CD4-positive, alpha-beta T cell (primary cell): ENCODE measurements at regions not wholly inside any gene's neighbourhood (a gene's known extent, or its start where the extent isn't known, plus 50 kb on each side); places are given as distances from the start of the nearest gene placed in this dataset.

Source experiments
- ATAC-seq: fragments of 200-7000 bp; cut with Tn5 transposase; one replicate; pipeline ENCODE4 v1.10.0; 2022; ENCODE audit warnings: mild to moderate bottlenecking; ENCODE audit not compliant: poor library complexity
- CTCF ChIA-PET: fragments of 350-600 bp; sonication (Branson Sonifier 250); formaldehyde crosslinking; loops from one replicate; lab custom pipeline; 2021; ENCODE audit warnings: antibody characterized with exemption, inconsistent platforms; lab: Charles Lee
- POLR2A ChIA-PET: fragments of 350-600 bp; sonication (Branson Sonifier 250); formaldehyde crosslinking; loops from one replicate; lab custom pipeline; 2021; ENCODE audit warnings: antibody characterized with exemption, inconsistent platforms; lab: Charles Lee
- DNase-seq, 14 experiments: peaks; one replicate each; pipeline ENCODE4 v3.0.0-alpha.2; 2013 to 2020; ENCODE audit warnings: mixed read lengths in 2 of 14
- H3K27ac ChIP-seq, 2 donors: one replicate each; pipeline versions ENCODE4 v1.5.1 to v1.7.0; 2013; ENCODE audit warnings: low read length in 2 of 2, low read depth in 1 of 2, mild to moderate bottlenecking in 1 of 2
- H3K27me3 ChIP-seq, 2 experiments: 1 replicate in 1 of 2; 2 replicates in 1 of 2; pipeline versions ENCODE4 v1.6.1 to v1.7.0; 2013; ENCODE audit warnings: low read length in 2 of 2, control low read depth in 1 of 2, mild to moderate bottlenecking in 1 of 2, moderate library complexity in 1 of 2; ENCODE audit not compliant: insufficient read depth in 2 of 2, control insufficient read depth in 1 of 2
- H3K36me3 ChIP-seq: one replicate; pipeline ENCODE4 v1.6.1; 2013; ENCODE audit warnings: low read length, control low read depth; ENCODE audit not compliant: insufficient read depth
- H3K4me1 ChIP-seq: one replicate; pipeline ENCODE4 v1.6.1; 2013; ENCODE audit warnings: low read length, control low read depth; ENCODE audit not compliant: insufficient read depth
- H3K4me3 ChIP-seq: one replicate; pipeline ENCODE4 v1.5.1; 2013; ENCODE audit warnings: mild to moderate bottlenecking, low read length, moderate library complexity
- H3K9me3 ChIP-seq, 2 experiments: 1 replicate in 1 of 2; 2 replicates in 1 of 2; pipeline versions ENCODE4 v1.6.1 to v1.7.0; 2013; ENCODE audit warnings: low read length in 2 of 2, mild to moderate bottlenecking in 2 of 2, control low read depth in 1 of 2, moderate library complexity in 1 of 2; ENCODE audit not compliant: control insufficient read depth in 1 of 2, insufficient read depth in 1 of 2
- H3K27ac Mint-ChIP-seq: one replicate; pipeline ENCODE4 v1.8.0; 2020; ENCODE audit warnings: mixed read lengths
- H3K27me3 Mint-ChIP-seq: one replicate; pipeline ENCODE4 v1.8.0; 2021; ENCODE audit warnings: mixed read lengths
- H3K36me3 Mint-ChIP-seq: one replicate; pipeline ENCODE4 v1.8.0; 2021; ENCODE audit warnings: low read depth, mixed read lengths
- H3K4me1 Mint-ChIP-seq: one replicate; pipeline ENCODE4 v1.8.0; 2021; ENCODE audit warnings: low read depth, mixed read lengths
- H3K4me3 Mint-ChIP-seq: one replicate; pipeline ENCODE4 v1.8.0; 2020; ENCODE audit warnings: mild to moderate bottlenecking, mixed read lengths
- H3K9me3 Mint-ChIP-seq: one replicate; pipeline ENCODE4 v1.8.0; 2020; ENCODE audit warnings: mixed read lengths
- CTCF ChIP-seq: fragments of 200-600 bp; IDR thresholded peaks from one replicate; pipeline ENCODE4 v1.8.0; 2022; ENCODE audit warnings: antibody characterized with exemption, mild to moderate bottlenecking
- intact Hi-C, 2 experiments: fragments of 100-400 bp; cut with DNase I in 1 of 2; cut with micrococcal nuclease in 1 of 2; formaldehyde crosslinking; loops; one replicate each; pipeline versions ENCODE4 v1.15.1 to v1.9.0; 2023 to 2025; cut with DNase I, micrococcal nuclease

DNA sequence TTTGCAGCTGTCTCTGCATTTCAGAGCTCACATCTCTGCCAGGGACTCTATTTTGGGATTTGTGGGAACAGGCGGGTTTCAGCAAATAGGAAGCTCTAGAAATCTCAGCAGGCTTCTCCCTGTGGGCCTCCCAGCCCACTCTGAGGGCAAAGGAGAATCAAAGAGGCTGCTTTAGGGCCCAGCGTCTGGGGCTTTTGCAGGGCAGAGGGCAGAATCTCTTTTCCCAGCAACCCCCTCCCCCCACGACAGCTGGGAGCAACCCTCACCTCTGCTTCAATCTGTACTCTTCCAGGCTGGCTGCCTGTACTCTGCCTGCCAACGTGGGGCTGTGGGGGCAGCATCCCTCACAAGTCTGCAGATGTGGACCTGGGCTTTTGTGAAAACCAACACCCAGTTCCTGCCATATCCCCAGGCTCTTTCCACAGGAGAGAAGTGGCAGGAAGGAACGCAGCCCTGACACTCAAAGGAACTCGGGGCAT is 529.6 kb upstream of the TBX3 start:
- Mint-ChIP-seq H3K36me3 (no peaks in the 10 kb centered on the region), H3K4me1 (no peaks in the 10 kb centered on the region), H3K9me3 (peaks cover 5% of the 10 kb centered on the region), H3K27me3 (no peaks in the 10 kb centered on the region), H3K27ac (no peak overlapping the region), H3K4me3 (no peak overlapping the region)
- intact Hi-C loops = no loop called here
- ATAC-seq (no peak), DNase-seq (no peak)
- H3K4me3 ChIP-seq = no peak overlapping the region
- ChIA-PET CTCF (no interaction called here), POLR2A (no interaction called here)
- peaks cover 0 to 15% of the 10 kb centered on the region in 2 experiments for H3K9me3 ChIP-seq
- no peak for TF ChIP-seq CTCF
- H3K4me1 ChIP-seq = no peaks in the 10 kb centered on the region
- H3K27me3 ChIP-seq = no peaks in the 10 kb centered on the region
- no peak overlapping the region for H3K27ac ChIP-seq
- no peaks in the 10 kb centered on the region for H3K36me3 ChIP-seq

DNA sequence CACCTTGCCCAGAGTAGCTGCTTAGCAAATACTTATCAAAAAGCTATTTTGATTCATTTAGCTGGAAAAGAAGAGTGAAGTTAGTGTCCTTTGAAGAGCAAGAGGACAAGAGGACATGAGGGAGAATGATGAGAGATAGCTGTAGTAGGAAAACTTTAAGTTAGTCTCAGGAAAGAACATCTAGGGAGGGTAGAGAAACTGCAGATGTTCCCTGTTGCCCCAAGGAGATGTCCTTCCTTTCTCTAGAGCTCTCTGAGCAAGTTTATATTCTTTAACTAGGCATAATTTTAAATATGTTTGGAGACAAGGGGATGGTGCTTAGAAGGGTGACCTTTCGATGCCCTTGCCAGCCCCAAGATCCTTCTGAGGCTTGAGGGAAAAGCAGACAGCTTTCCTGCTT is 529.1 kb upstream of the TBX3 start:
- ChIA-PET CTCF (no interaction called here), POLR2A (no interaction called here)
- Histone ChIP-seq H3K27ac (no peak overlapping the region), H3K27me3 (no peaks in the 10 kb centered on the region), H3K9me3 (peaks cover 0 to 15% of the 10 kb centered on the region in 2 experiments), H3K36me3 (no peaks in the 10 kb centered on the region), H3K4me1 (no peaks in the 10 kb centered on the region), H3K4me3 (no peak overlapping the region)
- intact Hi-C loops = no loop called here
- Mint-ChIP-seq H3K4me3 (no peak overlapping the region), H3K27me3 (no peaks in the 10 kb centered on the region), H3K36me3 (no peaks in the 10 kb centered on the region), H3K9me3 (peaks cover 3% of the 10 kb centered on the region), H3K4me1 (no peaks in the 10 kb centered on the region), H3K27ac (no peak overlapping the region)
- no peak for TF ChIP-seq CTCF
- no peak for ATAC-seq
- DNase-seq = no peak

GRCh38 chr12:115212356-115212755 is 528.4 kb upstream of the TBX3 start:
- Histone ChIP-seq H3K36me3 (no peaks in the 10 kb centered on the region), H3K9me3 (peaks cover 0 to 15% of the 10 kb centered on the region in 2 experiments), H3K4me1 (no peaks in the 10 kb centered on the region), H3K27me3 (no peaks in the 10 kb centered on the region), H3K4me3 (no peak overlapping the region), H3K27ac (no peak overlapping the region)
- CTCF ChIA-PET = no interaction called here
- H3K9me3 Mint-ChIP-seq = peaks cover 2% of the 10 kb centered on the region
- no peak overlapping the region for H3K4me3 Mint-ChIP-seq
- H3K36me3 Mint-ChIP-seq = no peaks in the 10 kb centered on the region
- H3K4me1 Mint-ChIP-seq = no peaks in the 10 kb centered on the region
- H3K27ac Mint-ChIP-seq = no peak overlapping the region
- DNase-seq (no peak), ATAC-seq (no peak)
- intact Hi-C loops = no loop called here
- no peak for TF ChIP-seq CTCF
- POLR2A ChIA-PET = no interaction called here
- no peaks in the 10 kb centered on the region for H3K27me3 Mint-ChIP-seq
